ENCODE measurements at regions not wholly inside any gene's neighbourhood (a gene's known extent, or its start where the extent isn't known, plus 50 kb on each side); places are given as distances from the start of the nearest gene placed in this dataset.
"Not testable (repeated sequence)": the region's sequence is repeated elsewhere in the genome, so short reads cannot be mapped to it uniquely, and the experiment has no call there.

- DNase-seq (ENCODE audit: low read depth): not testable (repeated sequence)
Observed at GRCh38 chr2:132220589-132220988, 58.8 kb upstream of the ANKRD30BL start.

- not testable (repeated sequence) for DNase-seq (ENCODE audit: low read depth)
Observed at GRCh38 chr2:132221886-132222285, 60.1 kb upstream of the ANKRD30BL start.

GRCh38 chr2:132252191-132252893, 90.6 kb upstream of the ANKRD30BL start:
- DNase-seq (ENCODE audit: low read depth): no peak

GRCh38 chr2:132252894-132253264, 91.1 kb upstream of the ANKRD30BL start:
- no peak for DNase-seq (ENCODE audit: low read depth)

- DNase-seq (ENCODE audit: low read depth): no peak
Observed at GRCh38 chr2:132253496-132254305, 91.9 kb upstream of the ANKRD30BL start.

GRCh38 chr2:132254306-132254919, 92.7 kb upstream of the ANKRD30BL start:
- not testable (repeated sequence) for DNase-seq (ENCODE audit: low read depth)

GRCh38 chr2:132255714-132256113, 94.0 kb upstream of the ANKRD30BL start:
- no peak for DNase-seq (ENCODE audit: low read depth)

GRCh38 chr2:132256251-132256902, 94.6 kb upstream of the ANKRD30BL start:
- DNase-seq (ENCODE audit: low read depth): no peak

- DNase-seq (ENCODE audit: low read depth): not testable (repeated sequence)
Observed at GRCh38 chr2:132256903-132257300, 95.2 kb upstream of the ANKRD30BL start.

GRCh38 chr2:132257301-132258171, 95.8 kb upstream of the ANKRD30BL start:
- DNase-seq (ENCODE audit: low read depth): not testable (repeated sequence)

- not testable (repeated sequence) for DNase-seq (ENCODE audit: low read depth)
Observed at GRCh38 chr2:132259276-132259675, 97.5 kb upstream of the ANKRD30BL start.

GRCh38 chr2:132265595-132265994, 103.8 kb upstream of the ANKRD30BL start:
- DNase-seq (ENCODE audit: low read depth): not testable (repeated sequence)

- DNase-seq (ENCODE audit: low read depth): no peak
Observed at GRCh38 chr2:132267105-132267497, 105.3 kb upstream of the ANKRD30BL start.

- DNase-seq (ENCODE audit: low read depth): peak; percentile 45
Observed at GRCh38 chr2:132267498-132268283, 105.9 kb upstream of the ANKRD30BL start.

- peak; percentile 82 for DNase-seq (ENCODE audit: low read depth)
Observed at GRCh38 chr2:132268284-132268976, 106.7 kb upstream of the ANKRD30BL start.

GRCh38 chr2:132268977-132269523, 107.3 kb upstream of the ANKRD30BL start:
- DNase-seq (ENCODE audit: low read depth): no peak

- no peak for DNase-seq (ENCODE audit: low read depth)
Observed at GRCh38 chr2:132270255-132270654, 108.5 kb upstream of the ANKRD30BL start.

GRCh38 chr2:132270981-132271546, 109.3 kb upstream of the ANKRD30BL start:
- DNase-seq (ENCODE audit: low read depth): no peak

- not testable (repeated sequence) for DNase-seq (ENCODE audit: low read depth)
Observed at GRCh38 chr2:132271794-132272193, 110.0 kb upstream of the ANKRD30BL start.

Measured in Daoy (cell line).